Mammary epithelial cell (primary cell): ENCODE measurements at regions not wholly inside any gene's neighbourhood (a gene's known extent, or its start where the extent isn't known, plus 50 kb on each side); places are given as distances from the start of the nearest gene placed in this dataset.

Experiments used
- EZH2 ChIP-seq: IDR thresholded peaks from 2 replicates; pipeline ENCODE4 v1.6.1; 2012; ENCODE audit warnings: low read length, inconsistent platforms, borderline replicate concordance
- TF ChIP-seq, protein P1 (sequence below), 2 donors: IDR thresholded peaks in 1 of 2; conservative IDR thresholded peaks in 1 of 2; 2 replicates each; pipeline ENCODE4 v1.5.1; 2011 to 2012; ENCODE audit warnings: inconsistent platforms in 2 of 2, low read length in 2 of 2, mild to moderate bottlenecking in 2 of 2, control low read depth in 1 of 2, low read depth in 1 of 2; ENCODE audit not compliant: insufficient read depth in 1 of 2; ENCODE audit errors: extremely low read depth in 1 of 2

DNA sequence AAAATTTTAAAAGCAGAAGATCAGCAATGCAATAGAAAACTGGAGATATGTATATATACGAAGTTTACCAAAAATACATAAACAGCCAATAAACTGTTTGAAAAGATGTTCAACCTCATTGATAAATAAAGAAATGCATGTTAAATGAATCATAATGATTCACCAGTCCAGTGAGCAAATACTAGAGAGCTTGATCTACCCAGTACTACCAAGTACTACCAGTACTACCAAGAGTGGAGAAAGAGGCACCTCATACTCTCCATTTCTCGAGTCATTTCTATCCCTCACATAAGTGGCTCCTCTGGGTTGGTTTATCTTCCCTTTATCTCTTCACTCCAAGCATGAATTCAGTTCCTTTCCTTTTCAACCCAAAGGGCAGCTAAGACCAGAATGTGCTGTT lies 138.9 kb downstream of the MREG start:
- TF ChIP-seq, protein P1, sequence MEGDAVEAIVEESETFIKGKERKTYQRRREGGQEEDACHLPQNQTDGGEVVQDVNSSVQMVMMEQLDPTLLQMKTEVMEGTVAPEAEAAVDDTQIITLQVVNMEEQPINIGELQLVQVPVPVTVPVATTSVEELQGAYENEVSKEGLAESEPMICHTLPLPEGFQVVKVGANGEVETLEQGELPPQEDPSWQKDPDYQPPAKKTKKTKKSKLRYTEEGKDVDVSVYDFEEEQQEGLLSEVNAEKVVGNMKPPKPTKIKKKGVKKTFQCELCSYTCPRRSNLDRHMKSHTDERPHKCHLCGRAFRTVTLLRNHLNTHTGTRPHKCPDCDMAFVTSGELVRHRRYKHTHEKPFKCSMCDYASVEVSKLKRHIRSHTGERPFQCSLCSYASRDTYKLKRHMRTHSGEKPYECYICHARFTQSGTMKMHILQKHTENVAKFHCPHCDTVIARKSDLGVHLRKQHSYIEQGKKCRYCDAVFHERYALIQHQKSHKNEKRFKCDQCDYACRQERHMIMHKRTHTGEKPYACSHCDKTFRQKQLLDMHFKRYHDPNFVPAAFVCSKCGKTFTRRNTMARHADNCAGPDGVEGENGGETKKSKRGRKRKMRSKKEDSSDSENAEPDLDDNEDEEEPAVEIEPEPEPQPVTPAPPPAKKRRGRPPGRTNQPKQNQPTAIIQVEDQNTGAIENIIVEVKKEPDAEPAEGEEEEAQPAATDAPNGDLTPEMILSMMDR (conservative IDR thresholded peaks at IDR 0.05 in 1 of 2, IDR thresholded peaks at IDR 0.05 in 1 of 2; ENCODE audit: extremely low read depth in 1 of 2, insufficient read depth in 1 of 2, low read depth in 1 of 2, low read length in 2 of 2), result no peak
- no peak for TF ChIP-seq EZH2
